H1 (cell line): ENCODE measurements at regions not wholly inside any gene's neighbourhood (a gene's known extent, or its start where the extent isn't known, plus 50 kb on each side); places are given as distances from the start of the nearest gene placed in this dataset.

Experiments used
- CTCF ChIA-PET: fragments of 300-600 bp; sonication (Branson Sonifier 250); formaldehyde crosslinking; loops from one replicate; lab custom pipeline; 2021; ENCODE audit not compliant: partially characterized antibody; lab: Charles Lee
- POLR2A ChIA-PET: fragments of 300-600 bp; sonication (Branson Sonifier 250); formaldehyde crosslinking; loops from one replicate; lab custom pipeline; 2021; ENCODE audit warnings: inconsistent platforms; ENCODE audit not compliant: partially characterized antibody; lab: Charles Lee
- DNase-seq, 2 experiments: peaks; one replicate each; pipeline versions ENCODE4 v3.0.0 to v3.0.0-alpha.2; 2010 to 2022; ENCODE audit warnings: low spot score in 2 of 2, low read depth in 1 of 2, mixed read lengths in 1 of 2
- FAIRE-seq: peaks from 2 replicates; lab custom pipeline; 2011; peaks lifted over from hg19 to GRCh38; lab: Jason Lieb, UNC
- H2AFZ ChIP-seq: 2 replicates; pipeline ENCODE4 v1.8.1; 2012; ENCODE audit warnings: low read length, inconsistent platforms
- H2AK5ac ChIP-seq: 2 replicates; pipeline ENCODE4 v1.6.1; 2013; ENCODE audit warnings: low read depth, low read length
- H2BK120ac ChIP-seq: replicated peaks from 2 replicates; pipeline ENCODE3; 2013; ENCODE audit warnings: low read depth, low read length, inconsistent platforms
- H2BK12ac ChIP-seq: 2 replicates; pipeline ENCODE4 v1.6.1; 2013; ENCODE audit warnings: low read depth, low read length
- H2BK15ac ChIP-seq: 2 replicates; pipeline ENCODE4 v1.6.1; 2013; ENCODE audit warnings: low read length
- H2BK20ac ChIP-seq: 2 replicates; pipeline ENCODE4 v1.6.1; 2013; ENCODE audit warnings: low read length
- H2BK5ac ChIP-seq: 2 replicates; pipeline ENCODE4 v1.6.1; 2013; ENCODE audit warnings: low read depth, low read length
- H3K14ac ChIP-seq: 2 replicates; pipeline ENCODE4 v1.6.1; 2013; ENCODE audit warnings: inconsistent platforms; ENCODE audit not compliant: insufficient read length
- H3K18ac ChIP-seq: 2 replicates; pipeline ENCODE4 v1.6.1; 2013; ENCODE audit warnings: low read length; ENCODE audit errors: extremely low read depth
- H3K23ac ChIP-seq: 2 replicates; pipeline ENCODE4 v1.6.1; 2013; ENCODE audit warnings: inconsistent platforms; ENCODE audit not compliant: insufficient read length
- H3K23me2 ChIP-seq: 2 replicates; pipeline ENCODE4 v1.6.1; 2013; ENCODE audit warnings: low read depth, low read length
- H3K27ac ChIP-seq: 2 replicates; pipeline ENCODE4 v1.6.1; 2011; ENCODE audit warnings: low read depth, low read length, inconsistent platforms
- H3K27me3 ChIP-seq, 4 experiments: replicated peaks in 1 of 4; 1 replicate in 1 of 4; 2 replicates in 3 of 4; pipeline versions ENCODE4 v1.6.1 to v1.8.1; 2011 to 2013; ENCODE audit warnings: low read length in 3 of 4, mild to moderate bottlenecking in 3 of 4, inconsistent platforms in 2 of 4, mixed read lengths in 2 of 4, moderate library complexity in 1 of 4; ENCODE audit not compliant: control insufficient read depth in 3 of 4, insufficient read depth in 3 of 4; ENCODE audit errors: extremely low read depth in 1 of 4
- H3K36me3 ChIP-seq, 4 experiments: 2 replicates each; pipeline versions ENCODE4 v1.6.1 to v1.8.1; 2011 to 2013; ENCODE audit warnings: mild to moderate bottlenecking in 4 of 4, low read length in 3 of 4, moderate library complexity in 2 of 4, control low read depth in 1 of 4, inconsistent platforms in 1 of 4; ENCODE audit not compliant: insufficient read depth in 4 of 4, control insufficient read depth in 2 of 4
- H3K4ac ChIP-seq: replicated peaks from 2 replicates; pipeline ENCODE3; 2013; ENCODE audit warnings: low read length, low read depth, mixed read lengths, inconsistent platforms; ENCODE audit not compliant: insufficient read length
- H3K4me1 ChIP-seq, 4 experiments: replicated peaks in 1 of 4; 1 replicate in 1 of 4; 2 replicates in 3 of 4; pipeline versions ENCODE4 v1.6.1 to v1.8.1; 2011 to 2013; ENCODE audit warnings: low read length in 3 of 4, inconsistent platforms in 2 of 4, mixed read lengths in 1 of 4; ENCODE audit not compliant: insufficient read depth in 4 of 4, control insufficient read depth in 3 of 4
- H3K4me2 ChIP-seq, 2 experiments: 2 replicates each; pipeline versions ENCODE4 v1.6.1 to v1.8.1; 2011 to 2013; ENCODE audit warnings: low read depth in 2 of 2, low read length in 2 of 2, control low read depth in 1 of 2, inconsistent platforms in 1 of 2, mild to moderate bottlenecking in 1 of 2; ENCODE audit not compliant: insufficient read depth in 1 of 2
- H3K4me3 ChIP-seq, 4 experiments: fragments of 200-600, 300-600 bp in 1 of 4; sonication (generic), shearing (Covaris generic), sonication (Bioruptor Twin) in 1 of 4; 2 replicates each; pipeline versions ENCODE4 v1.5.1 to v1.8.1; 2011 to 2016; ENCODE audit warnings: low read length in 4 of 4, low read depth in 3 of 4, control low read depth in 2 of 4, inconsistent platforms in 2 of 4, mild to moderate bottlenecking in 2 of 4, mixed read lengths in 1 of 4, moderate library complexity in 1 of 4; ENCODE audit not compliant: insufficient read depth in 2 of 4; ENCODE audit errors: extremely low read depth in 1 of 4
- H3K56ac ChIP-seq: replicated peaks from 2 replicates; pipeline ENCODE3; 2013; ENCODE audit warnings: low read depth, mild to moderate bottlenecking, mixed read lengths, low read length, inconsistent platforms; ENCODE audit not compliant: insufficient read length
- H3K79me1 ChIP-seq: 2 replicates; pipeline ENCODE4 v1.6.1; 2013; ENCODE audit warnings: low read depth, low read length, control low read depth
- H3K79me2 ChIP-seq, 2 experiments: 2 replicates each; pipeline versions ENCODE4 v1.6.1 to v1.8.1; 2012 to 2013; ENCODE audit warnings: low read length in 2 of 2, mild to moderate bottlenecking in 2 of 2, inconsistent platforms in 1 of 2; ENCODE audit not compliant: insufficient read depth in 2 of 2, control insufficient read depth in 1 of 2
- H3K9ac ChIP-seq, 4 experiments: replicated peaks in 1 of 4; 1 replicate in 1 of 4; 2 replicates in 3 of 4; pipeline versions ENCODE4 v1.6.1 to v1.8.1; 2011 to 2013; ENCODE audit warnings: low read depth in 3 of 4, low read length in 3 of 4, control low read depth in 2 of 4, mild to moderate bottlenecking in 2 of 4, moderate library complexity in 2 of 4, inconsistent platforms in 1 of 4; ENCODE audit errors: extremely low read depth in 1 of 4
- H3K9me3 ChIP-seq, 2 experiments: 2 replicates each; pipeline versions ENCODE4 v1.6.1 to v1.8.1; 2012 to 2013; ENCODE audit warnings: mild to moderate bottlenecking in 2 of 2, moderate library complexity in 2 of 2, control low read depth in 1 of 2, inconsistent platforms in 1 of 2, low read depth in 1 of 2, low read length in 1 of 2, mixed read lengths in 1 of 2; ENCODE audit not compliant: insufficient read depth in 2 of 2
- H4K20me1 ChIP-seq, 2 experiments: replicated peaks in 1 of 2; 2 replicates each; pipeline versions ENCODE3 to v1.8.1; 2011 to 2013; ENCODE audit warnings: inconsistent platforms in 2 of 2, low read length in 2 of 2, mild to moderate bottlenecking in 1 of 2; ENCODE audit not compliant: insufficient read depth in 2 of 2, control insufficient read depth in 1 of 2
- H4K5ac ChIP-seq: 2 replicates; pipeline ENCODE4 v1.6.1; 2013; ENCODE audit warnings: low read length, low read depth, mixed read lengths, inconsistent platforms; ENCODE audit not compliant: insufficient read length
- H4K8ac ChIP-seq: 2 replicates; pipeline ENCODE4 v1.8.0; 2013; ENCODE audit warnings: mild to moderate bottlenecking, moderate library complexity, low read length, inconsistent platforms; ENCODE audit not compliant: insufficient read depth; ENCODE audit errors: extremely low read depth
- H4K91ac ChIP-seq: replicated peaks from 2 replicates; pipeline ENCODE3; 2013; ENCODE audit warnings: low read length, mixed read lengths, inconsistent platforms; ENCODE audit not compliant: insufficient read length
- CEBPB ChIP-seq: IDR thresholded peaks from 2 replicates; pipeline ENCODE4 v1.6.1; 2012; ENCODE audit warnings: low read depth, low read length
- RFX5 ChIP-seq: IDR thresholded peaks from 2 replicates; pipeline ENCODE4 v1.6.1; 2011; ENCODE audit warnings: low read depth, low read length, improper control_type of control experiment, borderline replicate concordance
- TEAD4 ChIP-seq: IDR thresholded peaks from 2 replicates; pipeline ENCODE4 v1.6.1; 2012; ENCODE audit warnings: low read depth, low read length, inconsistent platforms, mixed read lengths
- WGBS, 2 experiments: shearing (Covaris generic) in 1 of 2; methylation state at CpG; one replicate each; pipeline versions ENCODE4 v1.1.6 to v1.1.7; 2013 to 2015; ENCODE audit warnings: low lambda C conversion rate in 2 of 2, mixed read lengths in 2 of 2, inconsistent platforms in 1 of 2, low coverage in 1 of 2, missing lambda C conversion rate in 1 of 2; ENCODE audit not compliant: insufficient replicate concordance in 2 of 2, insufficient coverage in 1 of 2, insufficient read length in 1 of 2; ENCODE audit errors: extremely low coverage in 1 of 2, missing lambda C conversion rate in 1 of 2; 5-methylcytosine and 5-hydroxymethylcytosine counted together
- TF ChIP-seq, protein P1 (sequence below): IDR thresholded peaks from 2 replicates; pipeline ENCODE4 v1.6.1; 2011; ENCODE audit warnings: low read length, improper control_type of control experiment

- Histone ChIP-seq H2BK20ac (0 out of 2 replicates have a peak overlapping the region, but pooled peaks have one; percentile 49), H4K91ac (no peak overlapping the region), H3K9ac (no peak overlapping the region), H4K8ac (no peak overlapping the region), H2BK5ac (no peak overlapping the region), H3K9me3 (no peaks in the 10 kb centered on the region), H4K20me1 (no peaks in the 10 kb centered on the region), H3K4me1 (peaks cover 0 to 4% (median 0%) of the 10 kb centered on the region in 4 experiments; a peak in 2 of 7 replicates), H2AK5ac (no peak overlapping the region), H3K36me3 (no peaks in the 10 kb centered on the region), H2BK120ac (no peak overlapping the region), H3K79me1 (no peaks in the 10 kb centered on the region), H3K27ac (no peak overlapping the region), H2AFZ (peak overlapping the region; percentile 98; the same call in 1 of the 2 replicates), H3K79me2 (no peaks in the 10 kb centered on the region), H3K23ac (no peak overlapping the region), H3K4me2 (no peak overlapping the region; a peak in 1 of 4 replicates), H3K27me3 (no peaks in the 10 kb centered on the region; a peak in 1 of 7 replicates), H4K5ac (no peak overlapping the region), H3K14ac (no peak overlapping the region), H3K56ac (no peak overlapping the region), H3K4me3 (no peak overlapping the region), H3K18ac (no peak overlapping the region), H3K4ac (no peak overlapping the region), H2BK12ac (no peak overlapping the region), H3K23me2 (no peaks in the 10 kb centered on the region), H2BK15ac (no peak overlapping the region)
- TF ChIP-seq CEBPB, result peak; percentile 58
- TF ChIP-seq RFX5, result no peak
- TF ChIP-seq TEAD4, result 0 out of 2 replicates have a peak, but pooled peaks have one; percentile 2
- TF ChIP-seq, protein P1, sequence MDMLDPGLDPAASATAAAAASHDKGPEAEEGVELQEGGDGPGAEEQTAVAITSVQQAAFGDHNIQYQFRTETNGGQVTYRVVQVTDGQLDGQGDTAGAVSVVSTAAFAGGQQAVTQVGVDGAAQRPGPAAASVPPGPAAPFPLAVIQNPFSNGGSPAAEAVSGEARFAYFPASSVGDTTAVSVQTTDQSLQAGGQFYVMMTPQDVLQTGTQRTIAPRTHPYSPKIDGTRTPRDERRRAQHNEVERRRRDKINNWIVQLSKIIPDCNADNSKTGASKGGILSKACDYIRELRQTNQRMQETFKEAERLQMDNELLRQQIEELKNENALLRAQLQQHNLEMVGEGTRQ, result no peak
- no peak for FAIRE-seq
- WGBS, 2 experiments, result 90% methylated on average over 6 of the region's 6 CpGs; no CpG with 5 or more reads in 1 of the 2 experiments
- POLR2A ChIA-PET, result no interaction called here
- DNase-seq, result no peak
- CTCF ChIA-PET, result interaction anchor here (1.4 kb wide), 1 partner anchor 63 kb away, joined by 4 read pairs; no protein-coding TSS in a partner anchor
Measured at GRCh38 chr2:51165534-51166260, 133.8 kb upstream of the NRXN1 start.
